ENCODE measurements at regions not wholly inside any gene's neighbourhood (a gene's known extent, or its start where the extent isn't known, plus 50 kb on each side); places are given as distances from the start of the nearest gene placed in this dataset.
"Not testable (repeated sequence)": the region's sequence is repeated elsewhere in the genome, so short reads cannot be mapped to it uniquely, and the experiment has no call there.

DNA sequence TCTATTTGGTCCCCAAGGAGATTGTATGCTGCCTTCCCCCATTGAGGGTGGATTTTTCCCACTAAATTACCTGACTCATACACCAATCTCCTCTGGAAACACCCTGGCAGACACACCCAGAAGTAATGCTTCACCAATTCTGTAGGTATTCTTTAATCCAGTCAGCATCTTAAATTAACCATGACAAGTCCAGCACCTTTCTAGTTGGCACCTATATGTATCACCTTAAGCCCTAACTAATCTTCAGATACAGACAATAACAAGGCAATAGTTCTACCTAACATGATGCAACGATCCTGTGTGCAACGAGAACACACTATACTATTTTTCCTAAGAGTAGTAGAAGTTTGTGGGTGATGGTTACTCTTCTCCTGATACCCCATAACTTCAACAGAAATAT is 473.3 kb upstream of the NPAP1 start:
- not testable (repeated sequence) for DNase-seq

DNA sequence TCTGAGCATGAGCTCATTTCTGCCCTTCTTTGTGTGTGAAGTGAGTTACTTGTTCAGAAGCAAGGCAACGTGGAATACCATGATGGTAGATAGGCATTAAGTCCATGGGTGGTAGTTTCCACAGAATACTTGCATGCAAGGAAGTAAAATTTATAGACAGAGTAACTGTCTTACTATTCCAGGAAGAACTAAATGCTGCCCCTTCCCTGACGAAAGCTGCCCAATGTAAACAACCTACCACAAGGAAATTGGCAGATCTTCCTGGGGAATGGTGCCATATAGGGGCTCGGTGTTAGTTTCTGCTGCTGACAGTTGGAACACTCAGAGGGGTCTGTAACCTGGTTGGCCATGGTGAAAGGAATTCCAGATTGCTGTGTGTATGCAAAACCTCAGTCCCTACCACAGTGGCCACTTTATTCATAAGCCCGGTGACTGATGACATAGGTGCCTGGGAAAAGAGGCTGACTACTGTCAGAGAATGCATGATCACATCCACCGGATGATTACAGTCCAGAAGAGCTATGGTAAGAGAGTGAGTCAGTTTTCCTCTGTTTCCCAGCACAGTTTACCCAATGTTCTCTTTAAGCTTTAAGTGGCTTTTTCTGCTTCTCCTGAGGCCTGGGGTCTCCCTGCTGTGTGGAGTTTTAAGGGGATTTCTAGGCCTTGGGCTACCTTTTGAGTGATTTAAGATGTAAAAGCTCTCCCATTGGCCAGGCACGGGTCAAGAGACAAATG is 463.7 kb upstream of the NPAP1 start:
- not testable (repeated sequence) for DNase-seq

DNA sequence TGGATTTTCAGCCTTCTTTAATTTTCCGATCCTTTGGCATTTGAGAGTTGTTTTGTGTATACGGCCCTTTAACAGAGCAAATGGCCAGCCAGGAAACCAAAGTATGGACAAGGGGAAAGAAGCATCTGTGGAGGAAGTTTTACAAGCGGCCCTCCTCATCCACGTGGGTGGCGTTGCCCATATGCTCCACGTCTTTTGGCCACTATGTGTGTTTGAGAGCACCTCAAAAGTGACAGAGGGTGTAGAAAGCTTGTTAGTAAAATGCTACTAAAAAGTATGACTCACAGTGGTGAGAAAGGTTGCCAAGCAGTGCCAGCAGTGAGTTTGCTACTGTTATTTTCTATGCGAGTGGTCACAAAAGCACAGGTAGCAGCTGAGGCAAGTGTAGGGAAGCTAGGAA is 451.8 kb upstream of the NPAP1 start:
- DNase-seq: no peak

DNA sequence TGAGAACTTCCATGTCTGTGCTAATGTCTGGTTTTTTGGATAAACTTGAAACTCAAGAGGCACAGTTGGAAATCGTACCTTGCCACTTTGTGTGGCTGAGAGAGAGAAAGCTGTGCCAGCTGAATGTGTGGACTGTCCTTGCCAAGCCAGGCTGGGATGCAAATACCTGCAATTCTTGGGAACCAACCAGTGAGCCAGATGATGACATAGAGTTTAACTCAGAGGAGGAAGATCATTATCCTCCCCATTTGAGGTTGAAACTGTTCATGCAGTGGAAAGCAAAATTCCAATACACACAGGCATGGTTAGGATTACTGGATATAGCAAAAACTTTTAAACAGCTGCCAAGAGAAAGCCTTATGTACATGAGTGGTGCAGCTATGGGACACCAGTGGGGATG is 451.4 kb upstream of the NPAP1 start:
- no peak for DNase-seq

DNA sequence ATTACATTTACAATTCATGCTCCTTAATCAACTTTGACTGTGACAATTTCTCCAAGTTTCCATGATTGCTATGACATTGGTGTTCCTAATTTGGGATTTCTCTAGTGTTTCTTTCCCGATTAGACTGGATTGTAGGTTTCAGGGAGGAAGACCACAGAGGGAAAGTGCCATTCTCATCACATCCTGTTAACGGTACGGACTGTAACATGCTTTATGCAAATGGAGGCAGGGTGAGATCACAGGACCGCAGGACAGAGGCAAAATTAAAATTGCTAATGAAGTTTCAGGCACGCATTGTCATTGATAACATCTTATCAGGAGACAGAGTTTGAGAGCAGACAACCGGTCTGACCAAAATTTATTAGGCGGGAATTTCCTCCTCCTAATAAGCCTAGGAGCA is 446.7 kb upstream of the NPAP1 start:
- DNase-seq: not testable (repeated sequence)

DNA sequence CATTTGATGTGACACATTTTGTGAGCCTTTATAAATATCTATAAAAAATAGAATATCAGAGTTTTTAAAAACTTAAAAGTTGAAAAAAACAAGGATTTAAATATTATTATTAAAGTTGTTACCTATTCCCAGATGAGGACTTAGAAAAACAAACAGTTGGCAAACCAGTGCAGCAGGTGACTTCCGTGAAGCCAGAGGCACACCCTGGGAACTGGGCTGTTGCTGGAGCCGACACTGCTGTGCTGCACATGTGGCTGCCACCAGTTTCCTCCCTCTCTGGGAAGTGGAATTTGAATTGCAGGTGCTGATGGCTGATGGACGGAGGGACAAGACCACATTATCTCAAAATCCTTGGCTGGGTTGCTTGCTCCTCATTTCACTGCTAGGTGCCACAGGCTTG is 442.4 kb upstream of the NPAP1 start:
- DNase-seq: not testable (repeated sequence)

DNA sequence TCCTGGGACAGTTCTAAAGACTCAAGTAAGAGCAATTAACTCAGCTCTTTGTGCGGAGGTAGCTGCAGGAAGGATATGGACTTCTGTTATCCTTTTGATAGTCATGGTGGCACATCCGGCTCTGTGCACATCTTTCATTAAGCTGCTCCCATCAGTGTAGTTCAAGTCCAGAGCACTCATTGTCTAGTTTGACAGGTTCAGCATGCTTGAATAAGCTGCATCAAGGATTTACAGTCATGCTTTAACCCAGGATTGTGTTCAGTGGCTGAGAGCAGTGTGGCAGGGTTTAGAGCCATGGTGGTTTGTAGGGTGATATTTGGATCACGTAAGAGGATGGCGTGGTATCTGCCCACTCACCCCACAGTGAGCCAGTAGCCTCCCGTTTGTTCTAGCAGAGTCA is 435.0 kb upstream of the NPAP1 start:
- not testable (repeated sequence) for DNase-seq

DNA sequence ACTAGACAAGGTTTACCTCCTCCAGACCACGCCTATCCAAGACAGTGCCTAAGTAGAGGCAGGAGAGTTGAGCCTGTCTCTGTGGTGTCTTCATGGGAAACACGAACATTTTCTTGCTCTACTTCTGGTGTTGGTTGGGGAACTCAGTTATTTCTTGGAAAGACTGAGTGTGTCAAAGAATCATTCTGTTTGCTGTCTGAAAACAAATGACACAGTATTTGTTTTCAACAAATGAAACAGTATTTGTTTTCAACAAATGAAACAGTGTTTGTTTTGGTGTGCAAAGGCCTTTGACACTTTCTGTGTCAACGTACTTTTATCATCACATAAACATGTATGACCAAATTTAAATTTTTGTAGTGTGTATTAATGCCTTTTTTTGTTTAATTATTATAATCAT is 416.5 kb upstream of the NPAP1 start:
- not testable (repeated sequence) for DNase-seq

DNA sequence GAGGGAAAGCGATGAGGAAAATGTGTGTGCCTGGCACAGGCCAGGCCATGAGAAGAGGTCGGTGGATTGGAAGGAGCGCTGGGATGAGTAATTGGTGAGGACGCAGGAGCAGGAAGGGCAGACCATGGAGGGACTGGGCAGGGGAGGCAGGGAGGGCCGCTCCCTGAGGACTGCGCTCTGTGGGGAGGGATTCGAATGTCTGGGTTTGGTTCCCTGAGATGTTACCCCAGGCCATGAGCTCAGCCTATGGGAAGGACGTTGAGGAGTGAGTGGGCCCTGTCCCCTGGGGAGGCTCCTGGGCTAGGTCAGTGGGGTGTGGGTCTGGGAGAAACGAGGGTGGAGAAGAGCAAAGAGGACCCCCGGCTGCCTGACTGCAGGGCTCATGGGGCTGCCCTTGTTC is 415.2 kb upstream of the NPAP1 start:
- not testable (repeated sequence) for DNase-seq

DNA sequence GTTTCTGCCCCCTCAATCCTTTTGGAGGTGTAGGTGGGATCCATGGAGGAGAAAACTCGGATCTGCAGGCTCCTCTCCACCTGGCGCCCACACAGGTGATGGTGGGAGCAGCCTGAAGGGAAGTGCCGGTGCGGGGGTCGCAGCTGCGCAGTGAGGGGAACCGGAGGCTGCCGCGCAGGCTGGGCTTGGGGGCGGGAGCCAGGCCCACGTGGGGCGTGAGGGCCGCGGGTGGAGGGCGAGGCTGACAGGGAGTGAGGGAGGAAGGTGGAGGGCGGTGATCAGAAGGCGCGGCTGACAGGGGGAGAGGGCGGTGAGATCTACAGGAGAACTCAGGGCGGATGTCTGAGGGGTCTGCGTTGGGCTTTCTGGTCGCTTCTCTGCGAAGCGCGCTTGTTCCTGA is 414.7 kb upstream of the NPAP1 start:
- DNase-seq: not testable (repeated sequence)

DNA sequence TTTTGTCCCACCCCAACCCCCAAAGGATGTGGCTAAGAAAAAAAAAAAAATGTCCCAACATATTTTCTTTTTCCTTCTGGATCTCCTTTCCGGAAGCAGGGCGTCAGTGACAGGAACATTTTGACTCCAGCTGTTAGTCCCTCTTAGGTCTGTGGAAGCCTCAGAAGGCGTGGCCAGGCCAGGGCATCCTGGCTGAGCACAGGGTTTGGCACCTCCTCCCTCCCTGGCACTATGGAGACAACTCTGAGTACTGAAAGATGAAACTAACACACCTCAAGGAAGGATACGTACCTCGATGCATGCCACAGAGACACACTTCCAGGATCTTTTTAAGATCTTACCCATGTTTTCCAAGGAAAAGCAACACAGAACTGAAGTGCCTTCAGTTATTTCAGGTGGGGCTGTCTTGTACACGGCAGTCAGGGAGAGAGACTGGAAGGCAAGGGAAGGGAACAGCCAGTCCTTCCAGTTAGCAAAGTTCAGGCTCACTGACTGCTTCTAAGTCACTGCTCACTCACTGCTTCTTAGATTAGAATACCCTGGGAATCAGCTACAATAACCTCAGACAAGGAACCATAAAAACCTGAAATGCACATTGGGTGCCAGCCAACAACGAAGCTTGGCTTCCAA is 406.9 kb upstream of the NPAP1 start:
- not testable (repeated sequence) for DNase-seq

DNA sequence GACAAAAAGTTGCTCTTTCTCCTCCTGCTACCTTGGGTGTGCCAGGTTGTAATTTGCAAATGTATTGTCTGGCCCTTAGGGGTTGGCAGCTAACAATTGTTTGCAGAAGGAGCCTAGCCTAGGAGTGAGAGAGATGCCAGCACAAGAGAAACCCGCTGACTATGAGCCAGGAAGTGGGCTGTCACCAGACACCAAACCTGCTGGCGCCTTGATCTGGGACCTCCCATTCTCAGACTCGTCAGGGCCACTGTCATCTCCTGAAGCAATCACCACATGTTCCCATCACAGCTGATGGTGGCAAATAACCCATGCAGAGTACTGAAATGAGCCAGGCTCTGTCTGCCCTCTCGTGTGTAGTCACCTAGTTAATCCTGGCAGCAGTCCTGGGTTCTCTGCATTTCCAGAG is 406.4 kb upstream of the NPAP1 start:
- peak; percentile 28 for DNase-seq

DNA sequence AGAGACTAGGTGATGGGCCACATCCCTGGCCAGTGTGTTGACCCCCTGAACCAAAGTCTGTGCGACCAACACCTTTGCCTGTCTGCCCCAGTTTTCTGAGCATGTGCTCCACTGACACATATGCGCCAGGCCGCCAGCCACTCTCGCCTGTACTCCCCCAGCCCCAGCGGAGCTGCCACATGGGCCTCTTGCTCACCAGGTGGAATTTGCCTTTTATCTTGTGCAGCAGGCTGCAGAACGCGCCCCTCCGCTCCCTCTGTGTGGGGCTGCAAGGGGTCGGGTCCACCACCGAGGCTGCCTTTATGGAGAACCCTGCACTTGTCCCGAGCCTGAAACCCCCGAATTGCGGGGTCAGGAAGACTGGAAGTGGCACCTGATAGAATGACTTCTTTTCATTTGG is 405.7 kb upstream of the NPAP1 start:
- DNase-seq: no peak

DNA sequence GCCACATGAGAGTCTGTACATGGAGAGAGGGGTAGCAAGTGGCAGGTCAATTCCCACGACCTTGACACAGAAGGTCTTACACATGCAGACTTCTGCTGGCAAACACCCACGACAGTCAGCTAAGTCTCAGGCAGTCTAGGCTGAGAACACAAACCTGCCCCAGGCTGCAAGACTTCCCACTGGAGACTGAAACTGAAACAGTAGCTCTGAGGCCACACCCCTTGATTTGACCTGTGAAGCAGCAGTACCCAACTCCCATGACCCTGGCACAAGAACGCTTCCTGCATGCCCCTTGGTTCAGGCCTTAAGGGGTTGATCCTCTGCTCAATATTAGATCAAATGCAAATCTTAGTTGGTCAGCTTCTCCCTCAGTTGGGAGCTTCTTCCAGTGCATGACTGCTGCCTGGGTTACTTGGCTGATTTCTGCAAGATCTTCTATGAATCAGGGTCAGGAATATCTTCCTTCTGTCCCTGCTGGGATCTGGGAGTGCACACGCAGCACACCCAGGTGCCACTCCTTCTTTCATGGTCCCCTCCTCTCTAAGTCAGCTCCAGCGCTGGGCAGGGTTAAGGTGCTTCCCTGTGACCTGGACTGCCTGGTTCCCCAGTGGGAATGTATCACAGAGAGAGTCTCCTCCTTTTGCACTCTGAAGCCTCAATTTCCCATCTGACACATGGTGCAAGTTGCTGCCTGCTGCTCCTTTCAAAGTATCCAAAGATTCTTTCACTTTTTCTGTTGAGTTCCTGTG is 403.9 kb upstream of the NPAP1 start:
- peak; percentile 53 for DNase-seq

DNA sequence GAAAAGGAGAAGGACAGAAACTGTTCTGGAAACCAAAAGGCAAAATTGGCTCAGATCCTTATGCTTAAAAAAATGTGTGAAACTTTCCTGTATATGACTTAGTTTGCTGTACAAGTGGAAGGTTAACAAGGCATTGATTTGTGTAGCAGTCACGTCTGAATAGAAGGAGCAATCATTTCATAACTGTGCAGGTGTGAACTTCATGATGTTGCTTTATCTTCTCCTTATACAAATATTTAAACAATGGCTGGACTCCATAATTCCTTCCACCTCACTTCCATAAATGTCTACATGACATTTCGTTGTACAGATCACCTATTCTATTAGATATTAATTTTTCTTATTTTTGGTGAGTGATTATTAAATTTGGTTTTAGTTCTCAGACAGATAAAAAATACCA is 382.7 kb upstream of the NPAP1 start:
- DNase-seq: no peak

DNA sequence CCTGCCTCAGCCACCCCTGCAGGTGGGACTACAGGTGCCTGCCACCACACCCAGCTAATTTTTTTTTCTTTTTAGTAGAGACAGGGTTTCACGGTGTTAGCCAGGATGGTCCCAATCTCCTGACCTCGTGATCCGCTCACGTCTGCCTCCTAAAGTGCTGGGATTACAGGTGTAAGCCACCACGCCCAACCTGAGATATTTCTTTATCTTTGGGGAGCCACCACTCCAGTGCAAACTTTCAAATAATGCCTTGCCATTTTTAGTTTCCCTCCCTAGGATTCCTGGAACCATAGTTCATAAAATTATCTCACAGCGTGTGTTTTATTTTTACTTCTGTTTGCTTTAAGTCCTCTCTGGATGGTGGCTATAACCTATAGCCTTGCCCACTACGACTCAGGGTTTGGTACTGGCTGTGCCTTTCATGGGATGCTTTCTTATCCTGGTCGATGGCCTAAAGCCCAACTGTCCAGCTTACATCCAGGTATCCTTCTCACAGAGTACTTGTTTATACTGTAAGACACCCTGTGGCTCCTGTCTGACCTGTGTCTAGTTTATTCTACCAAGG is 374.7 kb upstream of the NPAP1 start:
- DNase-seq: not testable (repeated sequence)

DNA sequence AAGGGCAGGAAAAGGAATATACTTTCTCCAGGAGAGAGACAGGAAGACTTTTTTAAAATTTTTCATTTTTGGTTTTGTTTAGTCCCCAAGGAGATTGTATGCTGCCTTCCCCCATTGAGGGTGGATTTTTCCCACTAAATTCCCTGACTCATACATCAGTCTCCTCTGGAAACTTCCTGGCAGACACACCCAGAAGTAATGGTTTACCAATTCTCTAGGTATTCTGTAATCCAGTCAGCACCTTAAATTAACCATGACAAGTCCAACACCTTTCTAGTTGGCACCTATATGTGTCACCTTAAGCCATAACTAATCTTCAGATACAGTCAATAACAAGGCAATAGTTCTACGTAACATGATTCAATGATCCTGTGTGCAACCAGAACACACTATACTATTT is 373.6 kb upstream of the NPAP1 start:
- DNase-seq: not testable (repeated sequence)

DNA sequence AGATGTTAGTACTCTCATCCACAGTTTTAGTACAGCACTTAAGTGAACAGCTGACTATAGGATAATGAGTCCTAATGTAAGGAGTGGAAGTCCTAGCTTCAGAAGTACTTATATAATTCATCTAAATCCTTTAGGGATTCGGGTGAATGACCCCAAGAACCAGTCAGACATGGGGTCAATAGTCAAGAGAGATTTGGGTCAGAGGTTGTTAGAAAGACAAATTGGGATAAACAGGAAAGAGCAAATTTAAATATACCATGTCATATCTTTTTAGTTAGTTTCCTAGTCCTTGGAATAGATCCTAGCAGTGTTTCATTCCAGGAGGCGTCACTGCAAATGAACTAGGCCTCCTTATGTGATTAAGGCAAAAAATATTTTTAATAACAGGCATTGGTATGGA is 370.8 kb upstream of the NPAP1 start:
- DNase-seq: not testable (repeated sequence)

DNA sequence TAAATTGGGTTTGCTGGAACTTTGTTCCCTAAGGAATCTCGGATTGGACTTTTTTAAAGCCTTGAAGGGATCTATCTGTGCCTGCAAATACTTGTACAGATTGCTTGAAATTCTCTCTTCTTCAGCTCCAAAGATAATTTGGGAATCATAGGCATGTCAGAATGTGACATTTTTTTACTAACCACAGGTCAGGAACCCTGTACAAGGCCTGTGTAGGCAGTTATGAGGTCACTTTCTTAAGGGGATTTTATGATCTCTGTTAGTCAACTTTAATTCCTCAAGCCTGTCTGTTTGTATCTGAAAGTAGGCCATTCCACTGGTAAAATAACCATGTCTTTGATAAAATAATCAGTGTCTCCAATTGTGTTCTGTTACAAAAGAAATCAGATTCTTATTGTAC is 369.9 kb upstream of the NPAP1 start:
- not testable (repeated sequence) for DNase-seq

DNA sequence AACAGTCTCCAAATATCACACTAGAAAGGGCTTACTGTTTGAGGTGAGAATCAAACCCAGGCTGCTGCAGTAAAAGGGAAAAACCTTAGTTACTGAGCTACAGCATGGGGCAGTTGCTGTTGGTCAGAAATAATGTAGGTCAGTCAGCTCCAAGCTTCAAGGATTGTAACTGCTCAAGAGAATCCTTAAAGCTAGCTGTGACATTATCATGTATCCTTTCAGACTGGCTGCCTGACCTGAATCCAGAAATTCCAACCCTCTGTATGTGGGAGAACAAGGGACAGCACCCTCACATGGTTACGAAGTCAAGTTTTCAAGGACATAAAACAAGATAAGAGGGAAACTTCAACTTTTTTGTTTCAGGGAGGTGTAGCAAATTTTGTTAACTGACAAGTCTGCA is 365.9 kb upstream of the NPAP1 start:
- not testable (repeated sequence) for DNase-seq

DNA sequence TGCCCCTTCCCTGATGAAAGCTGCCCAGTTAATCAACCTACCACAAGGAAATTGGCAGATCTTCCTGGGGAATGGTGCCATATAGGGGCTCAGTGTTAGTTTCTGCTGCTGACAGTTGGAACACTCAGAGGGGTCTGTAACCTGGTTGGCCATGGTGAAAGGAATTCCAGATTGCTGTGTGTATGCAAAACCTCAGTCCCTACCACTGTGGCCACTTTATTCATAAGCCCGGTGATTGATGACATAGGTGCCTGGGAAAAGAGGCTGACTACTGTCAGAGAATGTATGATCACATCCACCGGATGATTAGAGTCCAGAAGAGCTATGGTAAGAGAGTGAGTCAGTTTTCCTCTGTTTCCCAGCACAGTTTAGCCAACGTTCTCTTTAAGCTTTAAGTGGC is 363.9 kb upstream of the NPAP1 start:
- DNase-seq: not testable (repeated sequence)

DNA sequence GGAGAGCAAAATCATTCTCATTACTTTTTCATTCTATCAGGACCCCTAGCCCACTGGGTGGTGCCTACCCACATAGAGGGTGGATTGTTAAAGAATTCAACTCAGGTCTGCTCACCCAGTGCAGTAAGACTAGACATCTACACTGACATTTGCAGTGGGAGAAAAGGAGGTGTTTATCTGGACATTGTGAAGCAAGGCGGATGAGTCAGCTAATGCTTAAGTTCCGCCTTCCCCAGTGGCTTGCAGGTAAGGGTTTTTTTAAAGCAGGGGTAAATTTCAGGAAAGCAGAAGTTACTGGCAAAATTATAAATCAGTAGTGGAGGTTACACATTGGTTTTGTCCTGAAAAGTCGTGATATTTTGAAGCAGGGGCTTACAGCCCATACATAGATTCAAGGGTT is 359.2 kb upstream of the NPAP1 start:
- DNase-seq: not testable (repeated sequence)

DNA sequence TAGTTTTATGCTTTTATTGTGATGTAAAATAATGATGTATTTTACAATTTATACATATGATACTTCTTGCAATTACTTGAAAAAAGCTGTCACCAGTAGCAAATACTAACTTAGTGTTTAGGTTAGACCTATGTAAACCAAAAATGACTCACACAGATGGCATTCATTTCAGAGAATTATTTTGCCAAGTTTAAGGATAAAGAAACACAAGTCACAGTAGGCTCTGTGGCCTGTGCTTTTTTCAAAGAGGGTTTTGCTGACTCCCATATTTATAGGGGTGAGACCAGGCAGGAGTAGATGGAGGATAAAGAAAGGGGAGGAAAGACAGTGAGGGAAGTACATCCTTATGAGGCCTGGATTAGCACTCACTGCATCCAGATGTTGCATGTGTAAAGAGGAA is 356.6 kb upstream of the NPAP1 start:
- no peak for DNase-seq

DNA sequence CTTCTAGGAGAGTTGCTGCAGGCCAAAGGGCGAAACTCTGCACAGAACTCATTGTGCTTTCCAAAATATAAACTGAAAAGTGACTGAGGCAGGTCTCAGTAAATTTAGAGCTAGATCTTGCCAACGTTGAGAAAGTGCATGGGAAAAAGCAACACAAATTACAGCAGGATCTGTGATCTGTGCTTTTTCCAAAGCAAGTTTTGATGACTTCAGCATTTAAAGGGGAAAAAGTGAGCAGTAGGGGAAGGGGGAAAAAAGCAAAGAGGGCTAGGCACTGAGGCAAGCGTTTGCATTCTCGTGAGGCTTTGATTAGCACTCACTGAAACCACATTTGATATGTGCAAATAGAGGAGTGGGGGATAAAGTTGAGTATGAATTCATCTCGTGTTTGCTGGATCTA is 351.5 kb upstream of the NPAP1 start:
- not testable (repeated sequence) for DNase-seq

Data from RPMI8226 (cell line).